WERI-Rb-1 (cell line): ENCODE measurements at regions not wholly inside any gene's neighbourhood (a gene's known extent, or its start where the extent isn't known, plus 50 kb on each side); places are given as distances from the start of the nearest gene placed in this dataset.

Experiments
- DNase-seq: peaks from one replicate; pipeline ENCODE4 v3.0.0-alpha.2; 2020
- H3K27ac ChIP-seq: fragments of 250-450 bp; sonication (Bioruptor Pico); 2 replicates; pipeline ENCODE4 v1.5.1; 2020; ENCODE audit warnings: mild to moderate bottlenecking, moderate library complexity
- H3K27me3 ChIP-seq: fragments of 250-450 bp; sonication (Bioruptor Pico); 2 replicates; pipeline ENCODE4 v1.5.1; 2021; ENCODE audit warnings: mild to moderate bottlenecking, low read depth, moderate library complexity; ENCODE audit not compliant: insufficient read depth, severe bottlenecking
- H3K36me3 ChIP-seq: fragments of 250-450 bp; sonication (Bioruptor Pico); 2 replicates; pipeline ENCODE4 v1.5.1; 2020; ENCODE audit warnings: mild to moderate bottlenecking, moderate library complexity
- H3K4me3 ChIP-seq: 2 replicates; pipeline ENCODE4 v1.5.1; 2011; ENCODE audit warnings: low read depth, mild to moderate bottlenecking, control low read depth, low read length
- H3K9me3 ChIP-seq: fragments of 250-450 bp; sonication (Bioruptor Pico); 2 replicates; pipeline ENCODE4 v1.5.1; 2021; ENCODE audit warnings: mild to moderate bottlenecking, moderate library complexity; ENCODE audit not compliant: severe bottlenecking
- TF ChIP-seq, protein P1 (sequence below): IDR thresholded peaks from 2 replicates; pipeline ENCODE4 v1.5.1; 2011; ENCODE audit warnings: low read depth, mild to moderate bottlenecking, control low read depth, inconsistent platforms, low read length

DNA sequence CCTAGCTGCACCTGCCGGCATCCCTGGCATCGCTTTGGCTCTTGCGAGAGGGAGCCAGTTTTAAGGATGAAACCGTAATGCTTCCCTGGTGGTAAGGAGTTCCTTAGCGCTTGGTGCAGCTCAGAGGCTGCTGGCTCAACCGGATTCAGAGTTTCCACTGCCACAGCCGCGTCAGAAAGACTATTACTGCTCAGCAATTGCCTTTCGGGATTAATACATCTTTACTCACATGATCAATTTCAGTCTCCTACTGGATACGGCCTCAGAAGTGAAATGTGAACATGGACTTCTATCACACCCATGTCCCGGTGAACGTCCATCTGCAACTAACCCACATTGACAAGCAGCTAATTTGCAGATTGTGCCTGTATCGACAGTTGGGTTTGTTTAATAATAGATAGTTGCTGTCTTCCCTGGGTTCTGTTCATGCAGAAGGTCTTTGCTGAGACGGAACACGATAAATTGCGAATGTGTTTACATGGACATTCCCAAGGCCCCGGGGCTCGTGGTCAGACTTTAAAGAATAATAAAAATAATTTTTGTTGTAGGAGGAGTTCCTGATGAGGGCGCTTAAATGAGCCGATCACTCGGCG lies 175.4 kb downstream of the ENGASE start:
- Histone ChIP-seq H3K27ac (no peak overlapping the region), H3K36me3 (peaks cover 6% of the 10 kb centered on the region), H3K27me3 (no peaks in the 10 kb centered on the region), H3K4me3 (no peak overlapping the region), H3K9me3 (peaks cover 3% of the 10 kb centered on the region)
- TF ChIP-seq, protein P1, sequence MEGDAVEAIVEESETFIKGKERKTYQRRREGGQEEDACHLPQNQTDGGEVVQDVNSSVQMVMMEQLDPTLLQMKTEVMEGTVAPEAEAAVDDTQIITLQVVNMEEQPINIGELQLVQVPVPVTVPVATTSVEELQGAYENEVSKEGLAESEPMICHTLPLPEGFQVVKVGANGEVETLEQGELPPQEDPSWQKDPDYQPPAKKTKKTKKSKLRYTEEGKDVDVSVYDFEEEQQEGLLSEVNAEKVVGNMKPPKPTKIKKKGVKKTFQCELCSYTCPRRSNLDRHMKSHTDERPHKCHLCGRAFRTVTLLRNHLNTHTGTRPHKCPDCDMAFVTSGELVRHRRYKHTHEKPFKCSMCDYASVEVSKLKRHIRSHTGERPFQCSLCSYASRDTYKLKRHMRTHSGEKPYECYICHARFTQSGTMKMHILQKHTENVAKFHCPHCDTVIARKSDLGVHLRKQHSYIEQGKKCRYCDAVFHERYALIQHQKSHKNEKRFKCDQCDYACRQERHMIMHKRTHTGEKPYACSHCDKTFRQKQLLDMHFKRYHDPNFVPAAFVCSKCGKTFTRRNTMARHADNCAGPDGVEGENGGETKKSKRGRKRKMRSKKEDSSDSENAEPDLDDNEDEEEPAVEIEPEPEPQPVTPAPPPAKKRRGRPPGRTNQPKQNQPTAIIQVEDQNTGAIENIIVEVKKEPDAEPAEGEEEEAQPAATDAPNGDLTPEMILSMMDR: no peak
- no peak for DNase-seq

DNA sequence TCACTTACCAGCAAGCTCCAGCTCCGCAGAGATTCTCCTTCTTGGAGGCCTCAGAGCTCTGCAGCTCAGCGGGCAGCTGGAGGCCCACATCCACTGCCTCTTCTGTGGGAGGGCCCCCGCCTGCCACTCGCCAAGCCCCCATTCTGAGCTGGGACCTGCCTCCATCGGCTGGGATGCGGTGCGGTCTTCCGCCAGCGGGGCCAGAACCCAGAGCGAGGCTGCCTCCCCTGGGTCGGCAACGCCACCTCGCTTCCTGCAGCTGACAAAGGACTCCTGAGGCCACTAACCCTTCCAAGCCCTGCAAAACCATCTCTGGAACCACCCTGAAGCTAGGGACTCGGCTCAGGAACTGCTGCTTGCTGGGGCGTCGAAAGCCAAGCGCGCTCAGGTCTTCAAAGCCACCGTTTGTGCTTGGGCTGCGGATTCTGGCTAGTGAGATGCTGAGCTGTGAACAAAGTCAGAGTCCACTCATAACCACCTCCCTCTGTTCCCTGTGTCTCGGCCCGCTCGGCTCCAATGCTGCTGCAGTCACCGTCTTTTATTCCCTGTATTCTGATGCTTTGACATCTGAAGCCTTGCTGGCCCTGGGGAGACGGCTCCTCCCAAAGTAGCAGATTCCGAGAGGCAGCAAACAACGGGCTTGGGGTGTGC lies 174.3 kb downstream of the ENGASE start:
- TF ChIP-seq, protein P1: no peak
- Histone ChIP-seq H3K4me3 (no peak overlapping the region), H3K27me3 (no peaks in the 10 kb centered on the region), H3K27ac (no peak overlapping the region), H3K36me3 (peaks cover 7% of the 10 kb centered on the region), H3K9me3 (peaks cover 5% of the 10 kb centered on the region)
- no peak for DNase-seq

DNA sequence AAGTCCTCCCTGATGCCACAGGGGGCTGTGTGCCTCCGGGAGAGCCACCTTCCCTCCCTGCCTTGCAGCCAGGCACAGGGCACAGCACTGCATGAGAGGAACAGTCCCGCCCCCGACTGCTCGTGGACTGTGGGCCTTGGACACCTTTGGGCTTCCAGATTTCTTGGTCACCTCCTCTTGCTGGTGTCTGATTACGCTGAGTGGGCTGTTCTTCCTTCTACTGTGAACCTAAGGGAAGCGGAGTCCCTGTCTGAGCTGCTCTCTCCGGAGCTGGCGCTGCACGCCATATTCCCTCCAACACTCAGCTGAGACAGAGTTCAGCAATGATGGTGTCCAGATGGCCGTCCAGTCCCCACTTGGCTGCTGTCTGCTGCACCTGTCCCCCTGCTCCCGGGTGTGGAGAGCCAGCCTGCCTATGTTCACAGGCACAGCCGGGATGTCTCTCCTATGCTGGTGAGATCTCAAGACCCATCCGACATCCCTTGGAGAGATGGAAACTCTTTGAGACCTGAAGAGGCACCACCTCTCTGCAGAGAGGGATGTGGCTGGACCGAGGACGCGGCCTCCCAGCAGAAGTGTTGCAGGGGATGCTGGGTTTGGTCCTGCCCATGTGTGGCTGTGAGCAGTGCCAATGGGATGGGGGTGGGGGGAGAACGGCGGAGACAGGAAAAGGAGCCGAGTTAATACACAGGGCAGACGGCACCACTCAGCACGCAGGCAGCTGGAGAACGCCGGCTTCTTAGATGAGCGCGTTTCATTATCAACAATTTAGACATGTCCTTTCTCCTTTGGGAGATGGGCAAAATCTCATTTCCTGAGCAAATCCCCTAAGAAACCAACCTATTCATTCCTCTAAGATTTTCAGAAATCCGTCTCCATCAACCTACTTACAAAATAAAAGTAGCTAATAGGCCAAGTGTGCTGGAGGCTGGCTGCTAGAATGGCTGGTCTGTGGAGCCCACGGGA lies 171.9 kb downstream of the ENGASE start:
- Histone ChIP-seq H3K4me3 (no peak overlapping the region), H3K9me3 (peaks cover 7% of the 10 kb centered on the region), H3K36me3 (peaks cover 7% of the 10 kb centered on the region), H3K27me3 (no peaks in the 10 kb centered on the region), H3K27ac (peak overlapping the region; percentile 6)
- TF ChIP-seq, protein P1: no peak
- DNase-seq: peak; percentile 72

DNA sequence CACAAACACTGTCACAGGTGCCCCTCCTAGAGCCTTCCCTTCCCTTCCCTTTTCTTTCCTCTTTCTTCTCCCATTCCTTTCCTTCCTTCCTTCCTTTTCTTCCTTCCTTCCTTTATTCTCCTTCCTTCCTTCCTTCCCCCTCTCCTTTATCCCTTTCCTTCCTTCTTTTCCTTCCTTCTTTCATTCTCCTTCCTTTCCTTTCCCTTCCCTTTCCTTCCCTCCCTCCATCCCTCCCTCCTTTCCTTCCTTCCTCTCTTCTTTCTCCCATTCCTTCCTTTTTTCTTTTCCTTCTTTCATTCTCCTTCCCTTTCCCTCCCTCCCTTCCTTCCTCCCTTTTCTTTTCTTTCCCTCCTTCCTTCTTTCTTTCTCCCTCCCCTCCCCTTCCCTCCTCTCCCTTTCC lies 170.0 kb downstream of the ENGASE start:
- TF ChIP-seq, protein P1: no peak
- no peak overlapping the region for H3K27ac ChIP-seq
- H3K36me3 ChIP-seq: peaks cover 7% of the 10 kb centered on the region
- H3K4me3 ChIP-seq: no peak overlapping the region
- no peaks in the 10 kb centered on the region for H3K27me3 ChIP-seq
- DNase-seq: no peak
- H3K9me3 ChIP-seq: peaks cover 9% of the 10 kb centered on the region

DNA sequence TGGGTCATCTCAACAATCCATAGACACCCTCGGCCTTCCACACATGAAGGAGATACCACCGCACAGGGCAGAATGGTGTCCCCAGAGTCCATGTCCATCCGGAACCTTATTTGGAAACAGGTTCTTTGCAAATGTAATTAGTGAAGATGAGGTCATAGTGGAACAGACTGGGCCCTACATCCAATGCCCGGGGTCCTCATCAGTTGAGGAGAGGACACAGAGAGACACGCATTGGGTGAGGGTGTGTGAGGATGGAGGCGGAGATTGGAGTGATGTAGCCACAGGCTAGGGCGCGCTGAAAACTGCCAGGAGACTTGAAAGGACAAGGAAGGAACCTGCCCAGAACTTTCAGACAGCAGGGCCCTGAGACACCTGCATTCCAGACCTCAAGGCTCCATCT lies 169.4 kb downstream of the ENGASE start:
- H3K27ac ChIP-seq: no peak overlapping the region
- H3K4me3 ChIP-seq: no peak overlapping the region
- peaks cover 7% of the 10 kb centered on the region for H3K36me3 ChIP-seq
- H3K27me3 ChIP-seq: no peaks in the 10 kb centered on the region
- DNase-seq: no peak
- H3K9me3 ChIP-seq: peaks cover 9% of the 10 kb centered on the region
- TF ChIP-seq, protein P1: no peak
